NT2/D1 (cell line): ENCODE measurements at regions not wholly inside any gene's neighbourhood (a gene's known extent, or its start where the extent isn't known, plus 50 kb on each side); places are given as distances from the start of the nearest gene placed in this dataset.

Experiments used
- SUZ12 ChIP-seq: IDR thresholded peaks from 2 replicates; pipeline ENCODE4 v1.6.1; 2011; ENCODE audit not compliant: insufficient read length, insufficient read depth; ENCODE audit errors: extremely low read depth
- YY1 ChIP-seq: IDR thresholded peaks from 2 replicates; pipeline ENCODE4 v1.6.1; 2011; ENCODE audit not compliant: insufficient read length, insufficient read depth

DNA sequence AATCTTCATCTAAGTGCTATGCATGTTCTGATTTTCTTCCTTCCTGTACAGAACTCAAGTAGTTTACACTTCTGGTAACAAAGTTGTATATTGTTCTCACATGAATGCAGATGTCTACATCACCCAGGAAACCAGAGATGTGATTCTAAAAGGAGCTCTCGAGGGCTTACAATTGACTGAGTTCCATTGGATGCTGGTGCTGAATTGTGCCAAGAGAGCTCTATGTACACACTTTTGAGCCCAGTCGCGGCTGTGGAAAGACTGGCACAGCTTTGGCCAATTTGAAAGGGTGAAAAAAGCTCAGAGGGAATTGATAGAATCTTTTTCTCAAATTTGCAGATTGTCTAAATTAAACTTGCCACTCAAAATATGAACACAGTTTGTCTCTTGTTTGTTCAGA, 340.7 kb downstream of the LMBRD1 start:
- TF ChIP-seq SUZ12 (no peak), YY1 (no peak)
